ENCODE measurements at regions not wholly inside any gene's neighbourhood (a gene's known extent, or its start where the extent isn't known, plus 50 kb on each side); places are given as distances from the start of the nearest gene placed in this dataset.

- no peak for DNase-seq
Measured at GRCh38 chr13:27673911-27674310, 52.2 kb downstream of the POLR1D start.

DNA sequence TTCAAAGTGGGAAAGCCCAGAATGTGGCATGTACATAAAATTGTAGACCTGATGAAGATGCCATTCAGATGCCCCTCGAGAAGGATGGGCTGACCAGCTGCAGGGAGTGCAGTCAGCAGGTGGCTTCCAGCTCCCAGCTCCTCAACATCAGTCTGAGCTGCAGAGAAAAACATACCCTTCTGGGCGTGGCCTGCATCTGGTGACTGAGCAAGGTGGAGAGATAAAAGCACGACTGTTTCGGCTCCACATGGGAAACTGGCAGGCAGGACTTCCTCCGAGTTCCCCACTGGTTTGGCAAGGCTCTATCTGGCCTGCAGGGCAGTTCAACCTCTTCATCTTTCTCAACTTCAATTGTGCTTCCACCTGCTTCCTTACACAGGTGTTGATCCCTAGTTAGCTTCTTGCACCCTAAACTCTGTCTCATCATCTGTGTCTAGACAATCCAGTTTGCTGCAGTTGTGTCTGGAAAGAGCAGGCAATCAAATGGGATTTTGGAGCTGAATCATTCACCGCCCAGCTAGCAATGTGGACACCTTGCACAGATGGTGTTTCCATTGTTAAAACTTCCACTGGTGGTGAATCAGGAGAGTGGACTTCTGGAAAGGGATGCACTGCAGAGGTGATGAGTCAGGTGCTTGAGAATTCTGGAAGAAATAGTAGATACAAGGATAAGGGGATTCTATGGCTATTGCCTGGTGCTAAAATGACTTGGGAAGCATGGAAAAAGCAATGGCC is 56.8 kb downstream of the POLR1D start:
- no peak for DNase-seq

GRCh38 chr13:27679396-27679795 is 57.7 kb downstream of the POLR1D start:
- no peak for DNase-seq

DNA sequence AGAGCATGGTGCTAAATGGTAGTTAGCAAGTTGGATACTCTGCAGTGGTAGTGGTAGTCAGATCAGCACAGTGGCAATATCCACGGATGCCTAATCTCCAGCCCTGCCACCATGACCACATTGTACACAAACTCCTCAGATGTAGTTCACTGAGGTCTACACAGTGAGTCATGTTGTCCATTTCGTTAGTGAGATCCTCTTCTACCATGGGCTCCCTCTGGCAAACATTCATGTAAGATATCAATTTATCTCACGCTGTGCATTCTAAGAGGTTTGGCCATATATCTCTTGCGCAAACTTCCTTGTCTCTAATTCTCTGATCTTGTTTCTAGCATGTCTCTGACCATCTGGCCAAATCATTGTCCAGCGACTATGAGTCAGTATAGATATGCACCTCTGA is 58.2 kb downstream of the POLR1D start:
- DNase-seq, result no peak

DNA sequence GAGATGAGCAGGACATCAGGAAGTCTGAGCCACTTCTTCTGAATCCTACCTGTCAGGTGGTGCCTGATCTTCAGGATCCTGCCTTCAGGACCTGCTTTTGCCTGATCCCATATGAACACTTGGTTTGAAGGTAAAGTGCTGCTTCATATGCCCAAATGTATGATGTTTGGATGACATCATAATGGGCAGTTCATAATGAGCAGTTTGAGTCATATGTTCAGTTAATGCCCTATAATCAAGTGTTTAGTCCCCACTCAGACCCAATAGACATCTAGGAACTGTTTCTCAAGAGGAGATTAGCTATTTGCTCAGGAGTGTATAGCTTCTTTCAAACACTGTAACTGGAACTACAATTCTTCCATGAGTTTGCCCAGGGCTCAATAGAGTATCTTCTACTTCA is 58.8 kb downstream of the POLR1D start:
- no peak for DNase-seq

DNA sequence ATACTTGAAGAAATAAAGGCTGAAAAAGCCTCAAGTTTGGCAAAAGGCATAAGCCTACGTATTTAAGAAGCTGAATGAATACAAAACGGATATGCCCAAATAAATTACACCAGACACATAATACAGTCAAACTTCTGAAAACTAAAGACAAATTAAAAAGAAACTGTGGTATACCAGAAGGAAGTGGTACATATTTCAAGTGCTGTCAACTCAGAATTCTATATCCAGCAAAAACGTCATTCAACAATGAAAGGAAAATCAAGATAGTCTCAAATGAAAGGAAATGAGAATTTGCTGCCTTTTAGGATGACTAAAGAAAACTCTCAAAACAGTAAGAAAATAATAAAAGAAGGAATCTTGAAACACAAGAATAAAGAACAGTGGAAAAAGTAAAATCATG is 69.5 kb downstream of the POLR1D start:
- no peak for DNase-seq

DNA sequence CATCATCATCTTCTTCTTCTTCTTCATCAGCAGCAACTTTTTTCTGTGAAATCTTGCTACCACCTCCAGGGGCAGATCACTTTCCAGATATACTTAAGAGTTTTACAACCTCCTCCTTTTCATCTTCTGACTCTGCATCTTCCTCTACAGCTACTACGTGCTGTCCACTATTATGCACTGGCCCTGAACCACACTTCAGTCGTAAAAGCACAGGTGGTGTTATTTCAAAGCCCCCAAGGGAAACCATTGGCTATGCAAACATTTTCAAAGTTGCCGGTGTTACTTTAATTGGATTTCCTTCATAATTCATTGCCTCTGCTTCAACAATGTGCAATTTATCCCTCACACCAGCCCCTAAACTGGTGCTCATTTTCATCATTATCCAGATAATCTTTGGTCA is 75.0 kb downstream of the POLR1D start:
- no peak for DNase-seq

DNA sequence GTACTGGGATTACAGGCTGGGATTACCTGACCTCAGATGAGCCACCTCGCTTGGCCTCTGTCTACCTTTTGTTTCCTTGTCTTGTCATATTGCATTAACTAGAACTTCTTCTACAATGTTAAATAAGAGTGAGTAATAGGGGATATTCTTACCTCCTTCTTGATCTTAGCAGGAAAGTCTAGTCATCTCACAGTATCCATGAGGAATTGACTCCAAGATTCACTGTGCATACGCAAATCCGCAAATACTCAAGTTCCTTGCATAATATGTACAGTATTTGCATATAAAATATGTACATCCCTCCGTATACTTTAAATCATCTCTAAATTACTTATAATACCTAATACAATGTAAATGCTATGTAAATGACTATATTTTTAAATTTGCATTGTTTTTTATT is 78.3 kb downstream of the POLR1D start:
- no peak for DNase-seq

- DNase-seq, result no peak
Measured at GRCh38 chr13:27704681-27705080, 83.0 kb downstream of the POLR1D start.

GRCh38 chr13:27708325-27708724 is 84.0 kb upstream of the GSX1 start:
- no peak for DNase-seq

- no peak for DNase-seq
Measured at GRCh38 chr13:27709779-27710178, 82.5 kb upstream of the GSX1 start.

GRCh38 chr13:27712421-27712820 is 79.9 kb upstream of the GSX1 start:
- DNase-seq, result peak; percentile 4

GRCh38 chr13:27713767-27714166 is 78.5 kb upstream of the GSX1 start:
- no peak for DNase-seq

DNA sequence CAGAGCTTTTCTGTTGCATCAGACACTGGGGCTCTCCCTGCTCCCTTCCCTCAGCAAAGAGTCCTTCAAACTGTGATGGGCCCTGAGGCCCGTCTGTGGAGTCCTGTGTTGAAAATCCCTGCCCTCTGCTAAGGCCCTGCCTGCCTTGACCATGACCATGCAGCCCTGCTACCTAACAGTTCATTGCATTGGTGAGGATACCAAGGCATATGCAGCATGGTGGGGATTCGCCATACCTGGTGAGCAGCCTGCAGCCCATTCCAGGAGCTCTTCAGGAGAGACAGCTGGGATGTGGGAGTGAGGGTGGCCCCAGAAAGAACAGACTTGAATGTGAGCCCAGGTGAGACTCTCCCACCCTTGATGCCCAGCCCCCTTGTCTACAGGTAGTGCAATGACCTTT is 70.6 kb upstream of the GSX1 start:
- DNase-seq, result no peak

DNA sequence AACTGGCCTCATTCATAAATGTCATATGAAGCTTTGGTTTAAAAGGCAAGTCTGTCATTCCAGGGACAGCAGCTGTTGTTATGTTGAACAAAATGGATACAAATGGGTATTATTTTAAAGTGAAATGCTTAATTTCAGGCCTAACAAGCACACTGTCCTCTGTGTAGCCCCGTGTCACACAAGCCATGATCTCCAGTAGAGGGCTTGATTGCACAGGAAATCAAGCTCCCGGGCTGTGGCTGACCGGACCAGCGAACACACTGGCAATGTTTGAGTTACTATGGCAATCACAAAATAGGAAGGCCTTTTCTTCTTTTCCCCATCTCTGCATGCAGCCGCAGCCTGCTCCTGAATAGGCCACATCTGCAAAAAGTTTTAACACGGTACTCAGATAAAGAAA is 64.0 kb upstream of the GSX1 start:
- no peak for DNase-seq

DNA sequence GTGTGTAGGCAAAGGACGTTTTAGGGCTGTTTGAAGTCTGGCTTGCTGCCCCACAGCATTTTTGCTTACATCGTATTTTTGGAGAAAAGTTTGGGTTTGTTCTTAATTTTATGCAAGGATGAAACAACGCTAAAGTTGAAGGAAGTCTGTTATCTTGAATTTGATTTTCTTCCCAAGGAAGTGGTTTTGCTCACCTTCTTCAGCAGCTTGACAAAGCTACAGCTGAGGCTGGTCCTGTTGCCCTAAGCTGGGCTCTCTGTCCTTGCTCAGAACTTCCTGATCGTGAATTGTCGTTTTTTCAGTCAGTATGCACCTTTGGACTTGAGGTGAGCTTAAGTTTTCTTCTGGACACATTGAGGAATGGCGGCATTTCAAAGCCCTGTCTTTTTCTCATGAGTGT is 62.1 kb upstream of the GSX1 start:
- DNase-seq, result no peak

Measured in fibroblast of skin of abdomen (primary cell).